ENCODE measurements at regions not wholly inside any gene's neighbourhood (a gene's known extent, or its start where the extent isn't known, plus 50 kb on each side); places are given as distances from the start of the nearest gene placed in this dataset.
A peak's percentile ranks its signal among the peaks of the same experiment; 100 is the strongest.

DNA sequence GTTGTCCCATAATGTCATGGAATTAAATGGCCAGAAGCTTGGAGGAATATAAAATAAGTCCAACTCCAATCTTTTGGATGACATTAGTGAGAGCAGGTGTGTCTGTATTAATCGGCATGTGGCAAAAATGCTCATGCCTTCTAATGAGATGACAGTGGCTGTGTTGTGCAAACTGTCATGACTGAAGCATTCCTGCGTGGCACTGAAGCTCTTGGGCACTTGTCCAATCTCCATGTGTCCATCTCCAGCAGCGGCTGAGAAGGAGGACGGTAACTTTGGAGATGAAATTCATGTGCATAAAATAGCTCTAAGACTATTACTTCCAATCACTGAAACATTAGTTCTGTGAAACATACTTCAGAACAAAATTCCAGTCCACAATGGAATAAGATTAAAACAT is 697.5 kb upstream of the GRAMD2B start:
- no peak for DNase-seq

DNA sequence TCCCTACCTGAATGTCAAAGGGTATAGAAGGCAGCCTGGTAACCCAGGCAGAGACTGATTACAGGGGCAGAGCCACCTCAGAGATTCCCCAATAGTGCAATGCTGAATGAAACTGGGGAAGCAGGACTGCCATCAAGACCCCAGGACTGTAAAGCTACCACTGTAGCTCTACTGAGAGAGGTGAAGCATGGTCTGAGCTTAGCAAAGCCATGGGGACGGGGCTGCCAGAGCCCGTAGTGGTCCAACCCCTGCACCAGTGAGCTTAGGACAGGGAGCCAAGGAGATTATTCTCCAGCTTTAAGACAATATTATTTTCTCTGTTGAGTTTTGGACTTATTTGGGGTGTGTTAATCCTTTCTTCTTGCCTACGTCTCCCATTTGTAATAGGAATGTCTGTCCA is 679.3 kb upstream of the GRAMD2B start:
- DNase-seq = no peak

GRCh38 chr5:125746917-125747316 is 676.3 kb upstream of the GRAMD2B start:
- DNase-seq = no peak

- DNase-seq = no peak
These were observed 672.9 kb upstream of the GRAMD2B start for GRCh38 chr5:125750147-125750860.

- DNase-seq = no peak
These were observed 672.4 kb upstream of the GRAMD2B start for GRCh38 chr5:125750861-125751186.

- no peak for DNase-seq
These were observed 666.8 kb upstream of the GRAMD2B start for GRCh38 chr5:125756456-125756855.

DNA sequence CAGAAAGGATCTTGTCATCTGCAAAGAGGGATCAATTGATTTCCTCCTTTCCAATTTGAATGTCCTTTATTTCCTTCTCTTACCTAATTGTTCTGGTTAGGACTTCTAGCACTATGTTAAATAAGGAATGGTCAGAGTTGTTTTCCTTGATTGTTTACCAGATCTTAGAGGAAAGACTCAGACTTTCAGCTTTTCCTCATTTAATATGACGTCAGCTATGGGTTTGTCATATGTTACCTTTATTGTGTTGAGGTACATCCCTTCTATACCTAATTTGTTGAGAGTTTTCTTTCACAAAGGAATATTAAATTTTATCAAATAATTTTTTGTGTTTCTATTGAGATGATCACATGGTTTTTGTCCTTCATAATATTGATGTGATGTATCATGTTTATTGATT is 656.5 kb upstream of the GRAMD2B start:
- no peak for DNase-seq

DNA sequence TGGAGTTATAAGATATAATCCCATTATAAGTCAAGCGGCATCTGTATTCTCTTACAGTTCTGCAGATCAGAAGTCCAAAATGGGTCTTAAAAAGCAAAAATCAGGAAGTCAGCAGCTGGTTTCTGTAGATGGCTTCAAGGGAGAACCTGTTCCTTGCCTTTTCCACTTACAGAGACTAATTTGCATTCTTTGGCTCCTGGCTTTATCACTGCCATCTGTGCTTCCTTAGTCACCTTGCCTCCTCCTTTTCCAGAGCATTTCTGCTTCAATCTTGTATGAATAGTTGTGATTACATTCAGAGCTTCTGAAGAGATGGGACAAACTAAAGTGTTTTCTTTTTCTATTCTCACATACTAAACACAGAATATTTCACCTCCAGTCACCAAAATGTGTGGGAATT is 647.3 kb upstream of the GRAMD2B start:
- no peak for DNase-seq

DNA sequence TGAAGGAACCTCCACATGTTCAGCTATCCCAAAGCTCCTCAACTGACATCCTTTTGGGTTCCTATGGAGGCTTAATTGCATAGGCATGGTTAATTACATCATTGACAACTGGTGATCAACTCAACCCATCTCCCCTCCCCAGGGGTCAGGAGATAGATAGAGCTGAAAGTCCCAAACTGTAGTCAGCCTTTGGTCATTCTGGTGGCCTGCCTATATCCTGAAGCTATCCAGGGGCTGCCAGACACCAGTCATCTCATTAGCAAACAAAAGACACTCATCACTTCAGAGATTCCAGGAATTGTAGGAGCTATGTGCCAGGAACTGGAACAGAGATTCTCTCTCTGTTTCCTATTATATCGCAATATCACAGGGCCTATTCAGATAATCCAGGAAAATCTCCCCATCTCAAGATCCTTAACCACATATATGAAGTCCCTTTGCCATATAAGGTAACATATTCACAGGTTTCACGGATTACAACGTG is 646.5 kb upstream of the GRAMD2B start:
- no peak for DNase-seq

- no peak for DNase-seq
These were observed 644.4 kb upstream of the GRAMD2B start for GRCh38 chr5:125778791-125779190.

- no peak for DNase-seq
These were observed 637.8 kb upstream of the GRAMD2B start for GRCh38 chr5:125785407-125785806.

- no peak for DNase-seq
These were observed 637.2 kb upstream of the GRAMD2B start for GRCh38 chr5:125786021-125786420.

DNA sequence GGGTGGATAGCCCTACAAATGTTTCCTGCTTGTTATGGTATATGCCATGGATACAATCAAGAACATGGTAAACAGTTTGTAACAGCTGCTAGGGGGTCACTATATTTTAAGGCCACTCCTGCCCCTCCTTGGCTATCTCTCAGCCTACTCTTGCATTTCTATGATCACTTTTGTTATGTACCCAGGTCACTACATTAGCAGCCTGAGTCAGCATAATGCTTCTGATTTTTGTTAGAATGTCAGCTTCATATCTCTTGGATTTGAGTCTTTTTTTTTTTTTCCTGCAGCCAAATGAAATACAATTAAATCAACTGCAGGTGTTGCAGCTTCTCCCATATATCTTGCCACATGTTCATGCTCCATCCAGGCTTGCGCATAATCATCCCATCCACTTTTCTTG is 629.7 kb upstream of the GRAMD2B start:
- no peak for DNase-seq

- no peak for DNase-seq
These were observed 628.3 kb upstream of the GRAMD2B start for GRCh38 chr5:125794922-125795321.

DNA sequence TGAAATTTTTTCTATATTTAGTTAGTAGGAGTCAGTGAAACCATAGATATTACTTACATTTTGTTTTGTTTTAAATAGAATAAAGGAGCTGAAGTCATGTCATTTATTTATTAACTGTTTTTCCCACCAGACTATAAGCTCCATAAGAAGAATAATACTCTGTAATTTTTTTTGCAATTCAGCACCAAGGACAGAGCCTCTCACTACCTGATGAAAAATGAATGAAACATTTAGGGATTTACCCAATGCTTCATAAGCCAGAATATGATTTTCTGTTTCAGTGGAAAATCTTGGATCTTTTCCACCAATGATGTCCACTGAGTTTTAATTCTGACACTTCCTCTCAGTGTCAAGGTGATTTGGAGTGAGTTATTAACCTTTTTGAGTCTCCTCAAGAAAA is 624.9 kb upstream of the GRAMD2B start:
- DNase-seq = peak; percentile 36 to 45

- no peak for DNase-seq
These were observed 610.6 kb upstream of the GRAMD2B start for GRCh38 chr5:125812651-125813050.

- DNase-seq = no peak
These were observed 609.8 kb upstream of the GRAMD2B start for GRCh38 chr5:125813221-125813974.

DNA sequence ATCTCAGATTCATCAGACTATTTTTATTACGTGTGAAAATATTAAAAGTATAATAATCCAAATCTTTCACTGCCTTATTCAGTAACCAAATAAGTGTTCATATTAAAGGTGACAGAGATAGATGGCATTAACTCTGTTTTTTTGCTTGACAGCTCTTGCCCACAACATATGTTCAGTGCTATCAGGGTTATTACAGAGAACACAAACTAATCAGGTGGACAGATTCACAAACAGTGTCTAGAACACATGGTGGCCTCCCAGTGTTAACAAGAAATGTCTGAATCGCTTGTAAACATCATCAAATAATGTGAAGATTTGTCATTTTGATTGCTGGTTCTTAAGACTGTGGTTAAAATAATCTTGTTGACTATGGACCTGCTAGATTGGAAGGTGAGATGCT is 609.1 kb upstream of the GRAMD2B start:
- no peak for DNase-seq

GRCh38 chr5:125823572-125823971 is 599.6 kb upstream of the GRAMD2B start:
- no peak for DNase-seq

DNA sequence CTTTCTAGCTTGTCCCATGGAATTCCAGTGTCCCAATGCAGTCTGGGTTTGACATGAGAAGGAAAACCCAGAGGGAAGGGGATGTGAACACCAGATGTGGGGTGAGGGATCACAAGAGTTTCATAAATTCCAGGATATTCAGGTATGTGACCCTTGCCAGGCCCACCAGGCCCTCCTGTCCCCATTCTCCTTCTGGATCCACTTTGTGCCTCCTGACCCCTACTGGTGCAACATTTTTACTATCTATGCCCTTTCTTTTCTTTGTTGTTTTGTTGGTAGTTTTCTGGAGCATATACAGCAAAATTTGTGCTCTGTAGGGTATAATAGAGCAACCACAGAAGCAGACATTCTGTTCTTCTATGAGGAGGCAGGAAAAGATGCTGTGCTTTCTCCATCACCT is 597.0 kb upstream of the GRAMD2B start:
- DNase-seq = no peak

DNA sequence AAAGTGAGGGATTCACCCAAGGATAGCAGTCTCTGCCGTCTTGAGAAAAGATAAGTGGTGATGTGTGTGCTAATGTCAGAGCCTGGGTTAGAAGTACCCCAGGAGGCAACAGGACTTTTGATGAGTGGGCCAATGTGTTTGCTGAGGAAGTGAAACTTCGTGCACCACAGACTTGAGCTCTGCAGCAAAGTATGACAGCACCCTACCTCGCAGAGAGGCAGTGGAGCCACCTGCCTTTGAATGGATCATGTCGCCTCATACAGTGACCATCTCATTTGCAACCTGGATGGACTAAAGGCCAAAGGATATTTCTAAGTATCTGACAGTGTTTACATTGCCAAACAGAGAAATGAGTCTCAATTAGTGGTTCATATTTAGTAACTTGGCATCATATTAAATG is 593.9 kb upstream of the GRAMD2B start:
- DNase-seq = no peak

DNA sequence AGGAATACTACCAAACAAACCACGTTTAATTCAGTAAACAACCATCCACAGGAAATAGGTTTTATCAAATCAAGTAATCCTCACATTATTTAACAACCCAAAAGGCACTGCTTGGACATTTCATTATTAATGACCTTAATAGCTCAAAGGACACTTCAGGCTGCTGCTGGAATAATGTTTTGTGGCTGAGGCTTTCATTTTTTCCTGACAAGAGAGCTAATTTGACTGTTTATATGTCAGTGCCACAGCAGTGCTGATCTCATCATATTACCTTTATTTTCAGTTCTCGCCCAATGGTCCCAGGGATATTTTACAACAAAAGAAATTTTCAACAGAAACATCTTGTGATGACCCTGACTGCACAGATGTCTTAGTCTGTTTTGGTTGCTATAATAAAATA is 589.8 kb upstream of the GRAMD2B start:
- no peak for DNase-seq

GRCh38 chr5:125834438-125835115 is 588.6 kb upstream of the GRAMD2B start:
- no peak for DNase-seq

Measured in right lung (tissue), 2 donors.